Neural cell (in vitro differentiated cells): ENCODE measurements at regions not wholly inside any gene's neighbourhood (a gene's known extent, or its start where the extent isn't known, plus 50 kb on each side); places are given as distances from the start of the nearest gene placed in this dataset.
"Not testable (repeated sequence)": the region's sequence is repeated elsewhere in the genome, so short reads cannot be mapped to it uniquely, and the experiment has no call there.

Experiments
- H2AFZ ChIP-seq: fragments of 200-600, 300-800 bp; sonication (generic), shearing (Covaris generic); 2 replicates; pipeline ENCODE4 v1.6.0; 2014; ENCODE audit warnings: low read depth, mild to moderate bottlenecking, antibody characterized with exemption, low read length, moderate library complexity
- H3F3A ChIP-seq: fragments of 200-600 bp; shearing (Covaris generic); 2 replicates; pipeline ENCODE4 v1.6.1; 2016; ENCODE audit warnings: mild to moderate bottlenecking, moderate library complexity, mixed read lengths, antibody characterized with exemption, low read length; ENCODE audit not compliant: insufficient read depth, poor library complexity, severe bottlenecking
- H3K27ac ChIP-seq: fragments of 200-600, 300-800 bp; sonication (generic), shearing (Covaris generic); 2 replicates; pipeline ENCODE4 v1.5.1; 2014; ENCODE audit warnings: mild to moderate bottlenecking, low read length, moderate library complexity
- H3K27me3 ChIP-seq: fragments of 300-800, 200-600 bp; sonication (generic), shearing (Covaris generic); 2 replicates; pipeline ENCODE4 v1.6.0; 2014; ENCODE audit warnings: mild to moderate bottlenecking, low read depth, low read length, moderate library complexity; ENCODE audit not compliant: insufficient read depth
- H3K36me3 ChIP-seq: fragments of 300-800, 200-600 bp; sonication (generic), shearing (Covaris generic); 2 replicates; pipeline ENCODE4 v1.5.1; 2014; ENCODE audit warnings: mild to moderate bottlenecking, antibody characterized with exemption, low read length, moderate library complexity; ENCODE audit not compliant: insufficient read depth
- H3K4me2 ChIP-seq: fragments of 300-800, 200-600 bp; sonication (generic), shearing (Covaris generic); 2 replicates; pipeline ENCODE4 v1.6.0; 2014; ENCODE audit warnings: mild to moderate bottlenecking, low read length
- H3K4me3 ChIP-seq: fragments of 300-800, 200-600 bp; sonication (generic), shearing (Covaris generic); 2 replicates; pipeline ENCODE4 v1.5.1; 2014; ENCODE audit warnings: mild to moderate bottlenecking, low read length, moderate library complexity
- H3K79me2 ChIP-seq: fragments of 200-600 bp; shearing (Covaris generic); replicated peaks from 2 replicates; pipeline ENCODE4 v1.6.0; 2014; ENCODE audit warnings: mild to moderate bottlenecking, low read length, moderate library complexity; ENCODE audit not compliant: insufficient read depth
- H3K9ac ChIP-seq: fragments of 300-800, 200-600 bp; sonication (generic), shearing (Covaris generic); 2 replicates; pipeline ENCODE4 v1.6.1; 2016; ENCODE audit warnings: mild to moderate bottlenecking, low read length, mixed read lengths
- H3K9me2 ChIP-seq: fragments of 200-600 bp; shearing (Covaris generic); 2 replicates; pipeline ENCODE4 v1.6.1; 2016; ENCODE audit warnings: mild to moderate bottlenecking, low read length, mixed read lengths; ENCODE audit not compliant: insufficient read depth
- H3K9me3 ChIP-seq: fragments of 200-600, 300-800 bp; sonication (generic), shearing (Covaris generic); 2 replicates; pipeline ENCODE4 v1.6.1; 2016; ENCODE audit warnings: mild to moderate bottlenecking, mixed run types, low read length, moderate library complexity, mixed read lengths
- H4K20me1 ChIP-seq: fragments of 200-600 bp; shearing (Covaris generic); 2 replicates; pipeline ENCODE4 v1.6.1; 2016; ENCODE audit warnings: mild to moderate bottlenecking, mixed run types; ENCODE audit not compliant: insufficient read depth
- EP300 ChIP-seq: fragments of 450-650 bp; conservative IDR thresholded peaks from 2 replicates; pipeline ENCODE4 v1.6.1; 2014; ENCODE audit warnings: antibody characterized with exemption, mild to moderate bottlenecking, moderate library complexity; ENCODE audit not compliant: poor library complexity, severe bottlenecking
- EZH2 ChIP-seq: fragments of 200-600, 300-800 bp; shearing (Covaris generic), sonication (generic); IDR thresholded peaks from 2 replicates; pipeline ENCODE4 v1.6.1; 2014; ENCODE audit warnings: antibody characterized with exemption, low read length, borderline replicate concordance, mild to moderate bottlenecking; ENCODE audit not compliant: insufficient read depth, poor library complexity, severe bottlenecking
- MXI1 ChIP-seq: fragments of 450-650 bp; conservative IDR thresholded peaks from 2 replicates; pipeline ENCODE4 v1.6.1; 2014; ENCODE audit warnings: antibody characterized with exemption, mild to moderate bottlenecking; ENCODE audit not compliant: poor library complexity, severe bottlenecking
- POLR2AphosphoS5 ChIP-seq: IDR thresholded peaks from 2 replicates; pipeline ENCODE4 v1.6.1; 2012
- RAD21 ChIP-seq: fragments of 450-650 bp; conservative IDR thresholded peaks from 2 replicates; pipeline ENCODE4 v1.6.1; 2014; ENCODE audit warnings: antibody characterized with exemption, mild to moderate bottlenecking, moderate library complexity
- SMC3 ChIP-seq: fragments of 450-650 bp; conservative IDR thresholded peaks from 2 replicates; pipeline ENCODE4 v1.6.1; 2014; ENCODE audit warnings: antibody characterized with exemption, mild to moderate bottlenecking, moderate library complexity; ENCODE audit not compliant: poor library complexity
- TAF1 ChIP-seq: IDR thresholded peaks from 2 replicates; pipeline ENCODE4 v1.6.1; 2012; ENCODE audit warnings: low read depth
- TF ChIP-seq, protein P1 (sequence below): fragments of 450-650 bp; IDR thresholded peaks from 2 replicates; pipeline ENCODE4 v1.5.1; 2014; ENCODE audit warnings: antibody characterized with exemption, mild to moderate bottlenecking, moderate library complexity; ENCODE audit not compliant: poor library complexity, severe bottlenecking
- TF ChIP-seq, protein P2 (sequence below): IDR thresholded peaks from 2 replicates; pipeline ENCODE4 v1.6.1; 2012; ENCODE audit warnings: borderline replicate concordance

DNA sequence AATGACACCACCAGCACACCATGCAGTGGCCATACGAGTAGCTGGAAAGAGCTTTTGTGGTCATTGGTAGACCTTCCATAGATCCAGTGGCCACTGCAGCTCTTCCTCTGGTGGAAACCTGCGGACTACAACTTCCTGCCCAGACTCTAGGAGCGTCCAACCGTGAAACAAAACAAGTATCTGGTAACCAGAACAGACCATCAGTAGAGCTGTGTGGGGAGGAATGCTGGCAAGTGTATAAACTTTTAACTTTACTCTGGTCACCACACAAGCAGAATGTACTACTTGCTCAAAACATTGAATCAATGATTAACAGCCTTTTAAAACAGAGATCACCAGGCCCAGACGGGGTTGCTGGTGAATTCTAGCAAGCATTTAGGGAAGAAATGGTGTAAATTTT is 154.7 kb upstream of the DGKB start:
- no peaks in the 10 kb centered on the region for H3F3A ChIP-seq
- no peak overlapping the region for H3K9ac ChIP-seq
- no peak overlapping the region for H3K4me2 ChIP-seq
- H2AFZ ChIP-seq, result no peak overlapping the region
- no peak overlapping the region for H3K27ac ChIP-seq
- no peak overlapping the region for H3K4me3 ChIP-seq
- H3K27me3 ChIP-seq, result no peaks in the 10 kb centered on the region
- no peaks in the 10 kb centered on the region for H3K9me2 ChIP-seq
- no peaks in the 10 kb centered on the region for H4K20me1 ChIP-seq
- TF ChIP-seq EZH2 (no peak), EP300 (no peak), MXI1 (no peak), SMC3 (no peak), POLR2AphosphoS5 (no peak), RAD21 (no peak), TAF1 (no peak)
- TF ChIP-seq, protein P1, sequence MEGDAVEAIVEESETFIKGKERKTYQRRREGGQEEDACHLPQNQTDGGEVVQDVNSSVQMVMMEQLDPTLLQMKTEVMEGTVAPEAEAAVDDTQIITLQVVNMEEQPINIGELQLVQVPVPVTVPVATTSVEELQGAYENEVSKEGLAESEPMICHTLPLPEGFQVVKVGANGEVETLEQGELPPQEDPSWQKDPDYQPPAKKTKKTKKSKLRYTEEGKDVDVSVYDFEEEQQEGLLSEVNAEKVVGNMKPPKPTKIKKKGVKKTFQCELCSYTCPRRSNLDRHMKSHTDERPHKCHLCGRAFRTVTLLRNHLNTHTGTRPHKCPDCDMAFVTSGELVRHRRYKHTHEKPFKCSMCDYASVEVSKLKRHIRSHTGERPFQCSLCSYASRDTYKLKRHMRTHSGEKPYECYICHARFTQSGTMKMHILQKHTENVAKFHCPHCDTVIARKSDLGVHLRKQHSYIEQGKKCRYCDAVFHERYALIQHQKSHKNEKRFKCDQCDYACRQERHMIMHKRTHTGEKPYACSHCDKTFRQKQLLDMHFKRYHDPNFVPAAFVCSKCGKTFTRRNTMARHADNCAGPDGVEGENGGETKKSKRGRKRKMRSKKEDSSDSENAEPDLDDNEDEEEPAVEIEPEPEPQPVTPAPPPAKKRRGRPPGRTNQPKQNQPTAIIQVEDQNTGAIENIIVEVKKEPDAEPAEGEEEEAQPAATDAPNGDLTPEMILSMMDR, result no peak
- TF ChIP-seq, protein P2, sequence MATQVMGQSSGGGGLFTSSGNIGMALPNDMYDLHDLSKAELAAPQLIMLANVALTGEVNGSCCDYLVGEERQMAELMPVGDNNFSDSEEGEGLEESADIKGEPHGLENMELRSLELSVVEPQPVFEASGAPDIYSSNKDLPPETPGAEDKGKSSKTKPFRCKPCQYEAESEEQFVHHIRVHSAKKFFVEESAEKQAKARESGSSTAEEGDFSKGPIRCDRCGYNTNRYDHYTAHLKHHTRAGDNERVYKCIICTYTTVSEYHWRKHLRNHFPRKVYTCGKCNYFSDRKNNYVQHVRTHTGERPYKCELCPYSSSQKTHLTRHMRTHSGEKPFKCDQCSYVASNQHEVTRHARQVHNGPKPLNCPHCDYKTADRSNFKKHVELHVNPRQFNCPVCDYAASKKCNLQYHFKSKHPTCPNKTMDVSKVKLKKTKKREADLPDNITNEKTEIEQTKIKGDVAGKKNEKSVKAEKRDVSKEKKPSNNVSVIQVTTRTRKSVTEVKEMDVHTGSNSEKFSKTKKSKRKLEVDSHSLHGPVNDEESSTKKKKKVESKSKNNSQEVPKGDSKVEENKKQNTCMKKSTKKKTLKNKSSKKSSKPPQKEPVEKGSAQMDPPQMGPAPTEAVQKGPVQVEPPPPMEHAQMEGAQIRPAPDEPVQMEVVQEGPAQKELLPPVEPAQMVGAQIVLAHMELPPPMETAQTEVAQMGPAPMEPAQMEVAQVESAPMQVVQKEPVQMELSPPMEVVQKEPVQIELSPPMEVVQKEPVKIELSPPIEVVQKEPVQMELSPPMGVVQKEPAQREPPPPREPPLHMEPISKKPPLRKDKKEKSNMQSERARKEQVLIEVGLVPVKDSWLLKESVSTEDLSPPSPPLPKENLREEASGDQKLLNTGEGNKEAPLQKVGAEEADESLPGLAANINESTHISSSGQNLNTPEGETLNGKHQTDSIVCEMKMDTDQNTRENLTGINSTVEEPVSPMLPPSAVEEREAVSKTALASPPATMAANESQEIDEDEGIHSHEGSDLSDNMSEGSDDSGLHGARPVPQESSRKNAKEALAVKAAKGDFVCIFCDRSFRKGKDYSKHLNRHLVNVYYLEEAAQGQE, result no peak
- no peaks in the 10 kb centered on the region for H3K9me3 ChIP-seq
- H3K79me2 ChIP-seq, result no peaks in the 10 kb centered on the region
- no peaks in the 10 kb centered on the region for H3K36me3 ChIP-seq

DNA sequence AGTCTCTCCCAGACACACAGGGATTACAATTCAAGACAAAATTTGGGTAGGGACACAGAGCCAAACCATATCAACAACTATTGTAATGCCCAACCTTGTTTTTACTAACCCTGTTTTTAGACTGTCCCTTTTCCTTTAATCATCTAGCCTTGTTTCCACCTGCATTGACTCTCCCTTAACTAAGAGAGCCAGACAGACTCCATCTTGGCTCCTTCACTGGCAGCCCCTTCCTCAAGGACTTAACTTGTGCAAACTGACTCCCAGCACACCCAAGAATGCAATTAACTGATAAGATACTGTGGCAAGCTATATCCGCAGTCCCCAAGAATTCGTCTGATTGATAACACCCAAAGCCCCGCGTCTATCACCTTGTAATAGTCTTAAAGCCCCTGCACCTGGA is 151.8 kb upstream of the DGKB start:
- not testable (repeated sequence) for H4K20me1 ChIP-seq, H3F3A ChIP-seq, H3K27me3 ChIP-seq, H3K36me3 ChIP-seq, H3K79me2 ChIP-seq, H3K9ac ChIP-seq, H3K4me2 ChIP-seq, H3K27ac ChIP-seq, H3K4me3 ChIP-seq, H3K9me2 ChIP-seq, H2AFZ ChIP-seq, H3K9me3 ChIP-seq

DNA sequence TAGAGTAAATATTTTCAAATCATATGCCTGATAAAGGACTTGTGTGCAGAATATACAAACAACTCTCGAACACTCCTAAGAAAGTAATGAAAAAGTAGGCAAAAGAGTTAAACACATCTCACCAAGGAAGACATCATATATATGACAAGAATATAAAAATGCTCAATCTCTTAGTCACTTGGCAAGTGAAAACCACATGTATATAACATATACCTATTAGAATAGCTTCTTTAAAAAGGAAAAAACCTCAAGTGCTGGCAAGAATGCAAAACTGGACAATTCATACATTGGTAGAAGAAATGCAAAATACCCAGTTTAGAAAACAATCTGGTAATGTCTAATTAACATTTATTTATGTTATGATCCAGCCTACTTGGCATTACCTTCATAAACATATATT is 146.6 kb upstream of the DGKB start:
- H2AFZ ChIP-seq, result no peak overlapping the region
- H3K27me3 ChIP-seq, result no peaks in the 10 kb centered on the region
- H4K20me1 ChIP-seq, result no peaks in the 10 kb centered on the region
- no peak overlapping the region for H3K4me2 ChIP-seq
- no peaks in the 10 kb centered on the region for H3K9me3 ChIP-seq
- H3K27ac ChIP-seq, result no peak overlapping the region
- no peaks in the 10 kb centered on the region for H3K79me2 ChIP-seq
- no peaks in the 10 kb centered on the region for H3F3A ChIP-seq
- H3K9me2 ChIP-seq, result no peaks in the 10 kb centered on the region
- H3K36me3 ChIP-seq, result no peaks in the 10 kb centered on the region
- H3K9ac ChIP-seq, result no peak overlapping the region
- no peak overlapping the region for H3K4me3 ChIP-seq
- no peak for TF ChIP-seq TAF1
- TF ChIP-seq, protein P2, result no peak
- TF ChIP-seq MXI1, result no peak
- TF ChIP-seq EP300, result no peak
- TF ChIP-seq RAD21, result no peak
- TF ChIP-seq, protein P1, result no peak
- no peak for TF ChIP-seq POLR2AphosphoS5
- no peak for TF ChIP-seq SMC3
- TF ChIP-seq EZH2, result no peak
